ENCODE measurements at regions not wholly inside any gene's neighbourhood (a gene's known extent, or its start where the extent isn't known, plus 50 kb on each side); places are given as distances from the start of the nearest gene placed in this dataset.

DNA sequence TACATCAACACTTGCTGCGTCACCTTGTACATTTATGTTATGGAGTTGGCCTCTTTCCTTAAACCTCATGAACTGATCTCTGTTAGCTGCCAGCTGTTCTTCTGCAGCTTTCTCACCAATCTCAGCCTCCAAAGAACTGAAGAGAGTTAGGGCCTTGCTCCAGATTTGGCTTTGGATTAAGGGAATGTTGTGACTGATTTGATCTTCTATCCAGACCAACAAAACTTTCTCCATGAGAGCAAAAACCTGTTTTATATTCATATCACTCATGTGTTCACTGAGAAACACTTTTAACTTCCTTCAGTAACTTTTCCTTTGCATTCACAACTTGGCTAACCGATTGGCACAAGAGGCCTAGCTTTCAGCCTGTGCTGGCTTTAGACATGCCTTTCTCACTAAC lies 1156.0 kb upstream of the CADM2 start:
- Histone ChIP-seq H4K20me1 (ENCODE audit: control insufficient read depth, insufficient read depth, insufficient read length) (no peaks in the 10 kb centered on the region), H2BK12ac (ENCODE audit: insufficient read length, low read depth, low read length) (no peak overlapping the region), H3K4ac (ENCODE audit: low read depth, low read length) (no peak overlapping the region), H3T11ph (ENCODE audit: low read length) (no peak overlapping the region), H3K56ac (ENCODE audit: insufficient read length, low read depth, low read length) (no peak overlapping the region), H3K14ac (ENCODE audit: insufficient read depth, low read length) (no peak overlapping the region), H2BK15ac (ENCODE audit: low read depth, low read length) (no peak overlapping the region), H3K27me3 (ENCODE audit: insufficient read depth, low read length) (no peaks in the 10 kb centered on the region), H3K23ac (ENCODE audit: insufficient read length, low read depth, low read length) (no peak overlapping the region), H3K18ac (ENCODE audit: insufficient read length, low read depth, low read length) (no peak overlapping the region), H4K91ac (ENCODE audit: insufficient read length, low read depth, low read length) (no peak overlapping the region), H2BK120ac (ENCODE audit: low read depth, low read length, poor library complexity, severe bottlenecking) (no peak overlapping the region), H4K5ac (ENCODE audit: insufficient read length, low read depth, low read length) (no peak overlapping the region), H2BK5ac (ENCODE audit: insufficient read length, low read length) (no peak overlapping the region), H3K27ac (ENCODE audit: insufficient read length, low read depth, low read length) (no peak overlapping the region), H2AK5ac (ENCODE audit: insufficient read length, low read length) (no peak overlapping the region), H3K79me2 (ENCODE audit: insufficient read depth, low read length) (no peaks in the 10 kb centered on the region), H3K4me1 (ENCODE audit: insufficient read depth, low read length) (no peaks in the 10 kb centered on the region), H3K9me3 (ENCODE audit: control insufficient read depth, low read depth, low read length) (no peaks in the 10 kb centered on the region), H2AFZ (ENCODE audit: low read length) (no peak overlapping the region), H3K79me1 (ENCODE audit: insufficient read depth, low read depth, low read length, poor library complexity, severe bottlenecking) (no peaks in the 10 kb centered on the region), H3K23me2 (ENCODE audit: insufficient read length, low read depth, low read length, poor library complexity, severe bottlenecking) (no peaks in the 10 kb centered on the region), H3K4me2 (ENCODE audit: insufficient read depth, insufficient read length, low read length) (no peak overlapping the region), H2BK20ac (ENCODE audit: low read depth, low read length, poor library complexity, severe bottlenecking) (no peak overlapping the region), H4K8ac (replicated peaks; ENCODE audit: insufficient read length, low read depth, low read length) (no peak overlapping the region), H3K9ac (ENCODE audit: extremely low read depth, insufficient read length, low read length) (no peak overlapping the region)
- DNase-seq, result no peak
- no peak overlapping the region for H3K27ac Mint-ChIP-seq
- H3K4me1 Mint-ChIP-seq, result no peaks in the 10 kb centered on the region
- no peaks in the 10 kb centered on the region for H3K9me3 Mint-ChIP-seq
- H3K4me3 Mint-ChIP-seq, result no peak overlapping the region
- WGBS (ENCODE audit: extremely low coverage, insufficient read length, low lambda C conversion rate), result no CpG with 5 or more reads among the region's 2 CpGs
- TF ChIP-seq, protein P1, sequence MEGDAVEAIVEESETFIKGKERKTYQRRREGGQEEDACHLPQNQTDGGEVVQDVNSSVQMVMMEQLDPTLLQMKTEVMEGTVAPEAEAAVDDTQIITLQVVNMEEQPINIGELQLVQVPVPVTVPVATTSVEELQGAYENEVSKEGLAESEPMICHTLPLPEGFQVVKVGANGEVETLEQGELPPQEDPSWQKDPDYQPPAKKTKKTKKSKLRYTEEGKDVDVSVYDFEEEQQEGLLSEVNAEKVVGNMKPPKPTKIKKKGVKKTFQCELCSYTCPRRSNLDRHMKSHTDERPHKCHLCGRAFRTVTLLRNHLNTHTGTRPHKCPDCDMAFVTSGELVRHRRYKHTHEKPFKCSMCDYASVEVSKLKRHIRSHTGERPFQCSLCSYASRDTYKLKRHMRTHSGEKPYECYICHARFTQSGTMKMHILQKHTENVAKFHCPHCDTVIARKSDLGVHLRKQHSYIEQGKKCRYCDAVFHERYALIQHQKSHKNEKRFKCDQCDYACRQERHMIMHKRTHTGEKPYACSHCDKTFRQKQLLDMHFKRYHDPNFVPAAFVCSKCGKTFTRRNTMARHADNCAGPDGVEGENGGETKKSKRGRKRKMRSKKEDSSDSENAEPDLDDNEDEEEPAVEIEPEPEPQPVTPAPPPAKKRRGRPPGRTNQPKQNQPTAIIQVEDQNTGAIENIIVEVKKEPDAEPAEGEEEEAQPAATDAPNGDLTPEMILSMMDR (conservative IDR thresholded peaks at IDR 0.05), result no peak
- H3K27me3 Mint-ChIP-seq (ENCODE audit: low read depth), result no peaks in the 10 kb centered on the region
- H3K36me3 Mint-ChIP-seq (ENCODE audit: insufficient read depth in 1 of 3, low read depth in 3 of 3), result no peaks in the 10 kb centered on the region
